SK-N-SH (cell line): ENCODE measurements at regions not wholly inside any gene's neighbourhood (a gene's known extent, or its start where the extent isn't known, plus 50 kb on each side); places are given as distances from the start of the nearest gene placed in this dataset.
"Not testable (repeated sequence)": the region's sequence is repeated elsewhere in the genome, so short reads cannot be mapped to it uniquely, and the experiment has no call there.

Source experiments
- CTCF ChIA-PET: fragments of 300-600, 350-600 bp; formaldehyde crosslinking; extraction: SDS; loops from one replicate; lab custom pipeline; 2021; lab: Yijun Ruan, JAX
- POLR2A ChIA-PET: fragments of 350-600 bp; sonication (Branson Sonifier 250); formaldehyde crosslinking; extraction: SDS; loops from one replicate; lab custom pipeline; 2020; ENCODE audit warnings: antibody characterized with exemption, inconsistent platforms; lab: Yijun Ruan, JAX
- DNase-seq: peaks from one replicate; pipeline ENCODE4 v3.0.0; 2012
- H2AFZ ChIP-seq: fragments of 200-600 bp; sonication (generic); 2 replicates; pipeline ENCODE4 v1.8.1; 2016; ENCODE audit warnings: antibody characterized with exemption, mild to moderate bottlenecking, low read depth
- H3F3A ChIP-seq: fragments of 200-600 bp; sonication (generic); replicated peaks from 2 replicates; pipeline ENCODE3; 2016; ENCODE audit warnings: antibody characterized with exemption, mild to moderate bottlenecking; ENCODE audit not compliant: insufficient read depth
- H3K27ac ChIP-seq, 2 experiments: fragments of 200-500 bp in 1 of 2; fragments of 200-600 bp in 1 of 2; sonication (Bioruptor generic) in 1 of 2; sonication (generic), shearing (Covaris generic) in 1 of 2; 2 replicates each; pipeline versions ENCODE4 v1.5.1 to v1.6.1; 2014 to 2016; ENCODE audit warnings: low read depth in 2 of 2, inconsistent platforms in 1 of 2, low read length in 1 of 2, mild to moderate bottlenecking in 1 of 2, mixed read lengths in 1 of 2
- H3K27me3 ChIP-seq: fragments of 200-600 bp; sonication (generic), shearing (Covaris generic); 2 replicates; pipeline ENCODE4 v1.6.1; 2016; ENCODE audit warnings: mixed run types; ENCODE audit not compliant: insufficient read depth
- H3K36me3 ChIP-seq, 2 experiments: fragments of 200-500 bp in 1 of 2; fragments of 200-600 bp in 1 of 2; sonication (Bioruptor generic) in 1 of 2; sonication (generic) in 1 of 2; replicated peaks in 1 of 2; 2 replicates each; pipeline versions ENCODE3 to v1.5.1; 2014 to 2016; ENCODE audit warnings: low read length in 1 of 2, mild to moderate bottlenecking in 1 of 2; ENCODE audit not compliant: insufficient read depth in 2 of 2, control insufficient read depth in 1 of 2
- H3K4me1 ChIP-seq, 2 experiments: fragments of 200-500 bp in 1 of 2; fragments of 200-600 bp in 1 of 2; sonication (Bioruptor generic) in 1 of 2; sonication (generic), shearing (Covaris generic) in 1 of 2; 2 replicates each; pipeline versions ENCODE4 v1.5.1 to v1.6.1; 2014 to 2016; ENCODE audit warnings: low read depth in 1 of 2, low read length in 1 of 2, mixed run types in 1 of 2; ENCODE audit not compliant: insufficient read depth in 2 of 2, control insufficient read depth in 1 of 2
- H3K4me2 ChIP-seq: fragments of 200-600 bp; sonication (generic), shearing (Covaris generic); 2 replicates; pipeline ENCODE4 v1.6.1; 2017; ENCODE audit warnings: mixed run types
- H3K4me3 ChIP-seq, 2 experiments: fragments of 200-500 bp in 1 of 2; fragments of 200-600 bp in 1 of 2; sonication (Bioruptor generic) in 1 of 2; sonication (generic), shearing (Covaris generic) in 1 of 2; 2 replicates each; pipeline versions ENCODE4 v1.5.1 to v1.8.1; 2014 to 2016; ENCODE audit warnings: low read depth in 2 of 2, inconsistent platforms in 1 of 2, low read length in 1 of 2, mild to moderate bottlenecking in 1 of 2, mixed read lengths in 1 of 2, moderate library complexity in 1 of 2
- H3K79me2 ChIP-seq: fragments of 200-600 bp; sonication (generic); 2 replicates; pipeline ENCODE4 v1.8.1; 2017; ENCODE audit warnings: mild to moderate bottlenecking; ENCODE audit not compliant: insufficient read depth
- H3K9ac ChIP-seq: fragments of 200-600 bp; sonication (generic); 2 replicates; pipeline ENCODE4 v1.6.1; 2017; ENCODE audit warnings: mixed run types
- H3K9me2 ChIP-seq: fragments of 200-600 bp; sonication (generic); 2 replicates; pipeline ENCODE4 v1.6.1; 2017; ENCODE audit warnings: mixed run types
- H3K9me3 ChIP-seq: fragments of 200-600 bp; sonication (generic); 2 replicates; pipeline ENCODE4 v1.6.1; 2017; ENCODE audit warnings: mixed run types, mild to moderate bottlenecking, moderate library complexity
- H4K20me1 ChIP-seq: fragments of 200-600 bp; sonication (generic); 2 replicates; pipeline ENCODE4 v1.6.1; 2017; ENCODE audit warnings: mild to moderate bottlenecking, mixed run types; ENCODE audit not compliant: insufficient read depth
- ELF1 ChIP-seq: IDR thresholded peaks from 2 replicates; pipeline ENCODE4 v1.4.0; 2012
- EP300 ChIP-seq, 2 experiments: IDR thresholded peaks; 2 replicates each; pipeline versions ENCODE4 v1.4.0 to v1.6.1; 2012; ENCODE audit warnings: borderline replicate concordance in 1 of 2, low read depth in 1 of 2, low read length in 1 of 2
- EZH2phosphoT487 ChIP-seq: fragments of 200-600 bp; sonication (generic); IDR thresholded peaks from 2 replicates; pipeline ENCODE4 v1.6.1; 2017; ENCODE audit warnings: low read depth, mixed run types, mild to moderate bottlenecking, antibody characterized with exemption, moderate library complexity, borderline replicate concordance
- FOSL2 ChIP-seq: IDR thresholded peaks from 2 replicates; pipeline ENCODE4 v1.4.0; 2012; ENCODE audit warnings: low read depth, mild to moderate bottlenecking, moderate library complexity, borderline replicate concordance
- GATA2 ChIP-seq: sonication (generic); formaldehyde crosslinking; IDR thresholded peaks from 2 replicates; pipeline ENCODE4 v1.5.0; 2020; ENCODE audit warnings: mild to moderate bottlenecking, missing genetic modification reagents
- JUND ChIP-seq: IDR thresholded peaks from 2 replicates; pipeline ENCODE4 v1.4.0; 2012
- MEF2A ChIP-seq: IDR thresholded peaks from 2 replicates; pipeline ENCODE4 v1.4.0; 2012; ENCODE audit warnings: low read depth, borderline replicate concordance
- WGBS: methylation state at CpG from one replicate; pipeline ENCODE4 v1.1.6; 2017; ENCODE audit warnings: low lambda C conversion rate; 5-methylcytosine and 5-hydroxymethylcytosine counted together
- TF ChIP-seq, protein P1 (sequence below): IDR thresholded peaks from 2 replicates; pipeline ENCODE4 v1.6.1; 2012; ENCODE audit warnings: mild to moderate bottlenecking, low read depth, low read length, moderate library complexity
- TF ChIP-seq, protein P2 (sequence below): IDR thresholded peaks from 2 replicates; pipeline ENCODE4; 2012
- TF ChIP-seq, protein P3 (sequence below): IDR thresholded peaks from 2 replicates; pipeline ENCODE4 v1.4.0; 2012; ENCODE audit warnings: low read depth, borderline replicate concordance

DNA sequence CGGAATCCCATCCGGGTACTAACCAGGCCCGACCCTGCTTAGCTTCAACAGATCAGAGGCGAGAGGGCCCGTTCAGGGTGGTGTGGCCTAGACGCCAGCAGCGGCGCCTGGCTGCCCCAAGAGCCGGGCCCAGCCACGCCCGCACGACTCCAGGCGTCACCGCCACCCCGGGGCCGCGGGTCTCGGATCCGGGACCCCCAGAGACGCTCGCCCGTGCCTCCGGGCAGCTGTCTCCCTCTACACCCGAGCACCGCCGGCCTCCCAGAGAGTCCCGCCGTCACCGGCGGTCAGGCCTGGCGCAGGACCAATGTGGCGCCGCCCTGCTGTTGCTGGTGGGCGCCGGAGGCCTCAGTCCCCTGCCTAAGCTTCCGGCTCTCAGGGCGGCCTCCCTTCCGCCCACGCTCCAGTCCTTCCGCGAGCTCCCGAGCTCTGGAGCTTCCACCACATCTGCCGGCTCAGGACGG is 441.2 kb upstream of the DEFB115 start:
- no peaks in the 10 kb centered on the region for H3K79me2 ChIP-seq
- no peaks in the 10 kb centered on the region for H4K20me1 ChIP-seq
- no peaks in the 10 kb centered on the region for H3K9me2 ChIP-seq
- no peak overlapping the region for H3K27ac ChIP-seq
- H2AFZ ChIP-seq: no peak overlapping the region
- 23% methylated on average over 44 of the region's 44 CpGs for WGBS
- DNase-seq: peak; percentile 34
- CTCF ChIA-PET: no interaction called here
- no peak overlapping the region for H3K4me2 ChIP-seq
- TF ChIP-seq EZH2phosphoT487 (no peak), GATA2 (CRISPR knock-in tag) (no peak), JUND (no peak), EP300 (IDR thresholded peaks at IDR 0.05; ENCODE audit: borderline replicate concordance in 1 of 2, low read depth in 1 of 2, low read length in 1 of 2) (no peak), ELF1 (no peak), MEF2A (no peak)
- TF ChIP-seq, protein P1, sequence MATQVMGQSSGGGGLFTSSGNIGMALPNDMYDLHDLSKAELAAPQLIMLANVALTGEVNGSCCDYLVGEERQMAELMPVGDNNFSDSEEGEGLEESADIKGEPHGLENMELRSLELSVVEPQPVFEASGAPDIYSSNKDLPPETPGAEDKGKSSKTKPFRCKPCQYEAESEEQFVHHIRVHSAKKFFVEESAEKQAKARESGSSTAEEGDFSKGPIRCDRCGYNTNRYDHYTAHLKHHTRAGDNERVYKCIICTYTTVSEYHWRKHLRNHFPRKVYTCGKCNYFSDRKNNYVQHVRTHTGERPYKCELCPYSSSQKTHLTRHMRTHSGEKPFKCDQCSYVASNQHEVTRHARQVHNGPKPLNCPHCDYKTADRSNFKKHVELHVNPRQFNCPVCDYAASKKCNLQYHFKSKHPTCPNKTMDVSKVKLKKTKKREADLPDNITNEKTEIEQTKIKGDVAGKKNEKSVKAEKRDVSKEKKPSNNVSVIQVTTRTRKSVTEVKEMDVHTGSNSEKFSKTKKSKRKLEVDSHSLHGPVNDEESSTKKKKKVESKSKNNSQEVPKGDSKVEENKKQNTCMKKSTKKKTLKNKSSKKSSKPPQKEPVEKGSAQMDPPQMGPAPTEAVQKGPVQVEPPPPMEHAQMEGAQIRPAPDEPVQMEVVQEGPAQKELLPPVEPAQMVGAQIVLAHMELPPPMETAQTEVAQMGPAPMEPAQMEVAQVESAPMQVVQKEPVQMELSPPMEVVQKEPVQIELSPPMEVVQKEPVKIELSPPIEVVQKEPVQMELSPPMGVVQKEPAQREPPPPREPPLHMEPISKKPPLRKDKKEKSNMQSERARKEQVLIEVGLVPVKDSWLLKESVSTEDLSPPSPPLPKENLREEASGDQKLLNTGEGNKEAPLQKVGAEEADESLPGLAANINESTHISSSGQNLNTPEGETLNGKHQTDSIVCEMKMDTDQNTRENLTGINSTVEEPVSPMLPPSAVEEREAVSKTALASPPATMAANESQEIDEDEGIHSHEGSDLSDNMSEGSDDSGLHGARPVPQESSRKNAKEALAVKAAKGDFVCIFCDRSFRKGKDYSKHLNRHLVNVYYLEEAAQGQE: no peak
- TF ChIP-seq, protein P2, sequence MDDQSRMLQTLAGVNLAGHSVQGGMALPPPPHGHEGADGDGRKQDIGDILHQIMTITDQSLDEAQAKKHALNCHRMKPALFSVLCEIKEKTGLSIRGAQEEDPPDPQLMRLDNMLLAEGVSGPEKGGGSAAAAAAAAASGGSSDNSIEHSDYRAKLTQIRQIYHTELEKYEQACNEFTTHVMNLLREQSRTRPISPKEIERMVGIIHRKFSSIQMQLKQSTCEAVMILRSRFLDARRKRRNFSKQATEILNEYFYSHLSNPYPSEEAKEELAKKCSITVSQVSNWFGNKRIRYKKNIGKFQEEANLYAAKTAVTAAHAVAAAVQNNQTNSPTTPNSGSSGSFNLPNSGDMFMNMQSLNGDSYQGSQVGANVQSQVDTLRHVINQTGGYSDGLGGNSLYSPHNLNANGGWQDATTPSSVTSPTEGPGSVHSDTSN: no peak
- TF ChIP-seq, protein P3, sequence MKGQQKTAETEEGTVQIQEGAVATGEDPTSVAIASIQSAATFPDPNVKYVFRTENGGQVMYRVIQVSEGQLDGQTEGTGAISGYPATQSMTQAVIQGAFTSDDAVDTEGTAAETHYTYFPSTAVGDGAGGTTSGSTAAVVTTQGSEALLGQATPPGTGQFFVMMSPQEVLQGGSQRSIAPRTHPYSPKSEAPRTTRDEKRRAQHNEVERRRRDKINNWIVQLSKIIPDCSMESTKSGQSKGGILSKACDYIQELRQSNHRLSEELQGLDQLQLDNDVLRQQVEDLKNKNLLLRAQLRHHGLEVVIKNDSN: no peak
- POLR2A ChIA-PET: no interaction called here
- H3K27me3 ChIP-seq: no peaks in the 10 kb centered on the region; the same call in 1 of the 2 replicates
- H3K4me1 ChIP-seq: no peaks in the 10 kb centered on the region; a peak in 1 of 4 replicates
- no peaks in the 10 kb centered on the region for H3K36me3 ChIP-seq
- no peak overlapping the region for H3K9ac ChIP-seq
- H3F3A ChIP-seq: no peaks in the 10 kb centered on the region
- H3K4me3 ChIP-seq: peak overlapping the region in 1 of 2 experiments; percentile 33; a peak in 2 of 4 replicates
- H3K9me3 ChIP-seq: 0 out of 2 replicates have a peak, but pooled peaks cover 3% of the 10 kb centered on the region

DNA sequence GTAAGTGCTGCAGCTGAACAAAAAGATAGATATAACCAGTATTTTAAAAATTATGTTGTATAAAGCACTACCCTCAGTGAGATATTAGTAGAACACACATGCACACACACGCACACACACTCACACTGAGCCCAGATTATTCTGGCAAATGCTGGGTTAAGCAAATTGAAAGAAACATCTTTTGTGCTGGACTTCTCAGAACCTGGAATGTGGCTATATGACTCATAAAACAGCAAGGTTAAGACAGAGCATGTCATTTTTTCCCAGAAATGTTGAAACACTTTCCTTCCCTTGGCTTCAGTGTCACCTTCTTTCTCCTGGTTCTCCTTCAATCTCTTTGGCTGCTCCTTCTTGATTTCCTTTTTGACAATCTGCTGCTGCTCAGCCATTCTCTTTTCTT is 435.8 kb upstream of the DEFB115 start:
- H3K4me2 ChIP-seq: peak overlapping the region; percentile 14; the same call in 1 of the 2 replicates
- WGBS: 18% methylated on average over 1 of the region's 1 CpG
- CTCF ChIA-PET, H3K9me3 ChIP-seq, H3K4me3 ChIP-seq, H4K20me1 ChIP-seq, H3K27ac ChIP-seq, H3K4me1 ChIP-seq, H3K36me3 ChIP-seq, H3F3A ChIP-seq, H3K9me2 ChIP-seq, H3K9ac ChIP-seq, H2AFZ ChIP-seq, H3K79me2 ChIP-seq, POLR2A ChIA-PET, H3K27me3 ChIP-seq, DNase-seq: not testable (repeated sequence)
- peak; percentile 21; the same call in 1 of the 2 replicates for TF ChIP-seq FOSL2

DNA sequence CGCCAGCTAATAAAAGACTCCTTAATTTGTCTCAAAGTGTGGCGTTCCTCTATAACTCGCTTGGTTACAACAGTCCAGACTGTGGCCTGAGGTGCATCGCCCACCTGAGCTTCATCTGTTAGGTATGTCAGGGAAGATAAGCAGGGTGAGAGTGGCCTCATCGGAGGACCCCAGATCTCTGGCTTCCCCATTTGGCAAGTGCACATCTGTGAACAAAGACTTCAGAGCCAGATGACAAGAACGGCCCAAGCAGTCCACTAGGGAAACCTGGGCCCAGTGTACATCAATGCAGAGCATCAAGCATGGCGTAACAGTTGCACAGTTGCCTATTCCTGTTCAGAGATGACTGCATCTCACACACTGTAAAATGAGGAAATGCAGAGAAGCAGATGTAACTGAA is 432.8 kb upstream of the DEFB115 start:
- H3K9ac ChIP-seq, H3K27me3 ChIP-seq, CTCF ChIA-PET, H3F3A ChIP-seq, H4K20me1 ChIP-seq, H2AFZ ChIP-seq, H3K4me2 ChIP-seq, H3K79me2 ChIP-seq, H3K4me3 ChIP-seq, DNase-seq, H3K9me3 ChIP-seq, H3K9me2 ChIP-seq, H3K4me1 ChIP-seq, H3K36me3 ChIP-seq, H3K27ac ChIP-seq, POLR2A ChIA-PET: not testable (repeated sequence)
- 12% methylated on average over 7 of the region's 7 CpGs for WGBS

DNA sequence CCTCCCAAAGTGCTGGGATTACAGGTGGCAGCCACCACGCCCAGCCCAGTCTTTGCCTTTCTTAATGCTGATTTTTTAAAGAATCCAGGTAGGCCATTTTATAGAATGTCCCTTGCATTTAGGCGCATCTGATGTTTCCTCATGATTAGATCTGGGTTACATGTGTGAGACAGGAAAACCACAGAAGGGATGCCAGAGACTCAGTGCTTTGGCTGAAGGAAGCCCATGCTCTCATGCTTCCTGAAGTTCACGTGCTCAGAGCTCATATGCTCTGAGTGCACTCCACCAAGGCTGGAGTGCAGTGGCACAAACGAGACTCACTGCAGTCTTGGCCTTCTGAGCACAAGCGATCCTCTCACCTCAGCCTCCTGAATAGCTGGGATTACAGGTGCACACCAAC is 411.5 kb upstream of the DEFB115 start:
- H3F3A ChIP-seq, H3K9me3 ChIP-seq, DNase-seq, H2AFZ ChIP-seq, H3K9me2 ChIP-seq, H3K4me1 ChIP-seq, CTCF ChIA-PET, H3K79me2 ChIP-seq, H3K9ac ChIP-seq, H3K36me3 ChIP-seq, H3K27me3 ChIP-seq, H3K27ac ChIP-seq, POLR2A ChIA-PET, H4K20me1 ChIP-seq, H3K4me3 ChIP-seq, H3K4me2 ChIP-seq: not testable (repeated sequence)
- WGBS: 21% methylated on average over 5 of the region's 5 CpGs
